Mesendoderm (in vitro differentiated cells): ENCODE measurements at regions not wholly inside any gene's neighbourhood (a gene's known extent, or its start where the extent isn't known, plus 50 kb on each side); places are given as distances from the start of the nearest gene placed in this dataset.

Experiments used
- DNase-seq: peaks from one replicate; pipeline ENCODE4 v3.0.0; 2013
- H2AK5ac ChIP-seq: 2 replicates; pipeline ENCODE4 v1.6.1; 2013; ENCODE audit warnings: low read length, inconsistent platforms
- H2BK120ac ChIP-seq: 2 replicates; pipeline ENCODE4 v1.6.1; 2013; ENCODE audit warnings: low read depth, mild to moderate bottlenecking, low read length, moderate library complexity, mixed read lengths
- H2BK15ac ChIP-seq: replicated peaks from 2 replicates; pipeline ENCODE4 v1.6.1; 2013; ENCODE audit warnings: low read depth, mild to moderate bottlenecking, moderate library complexity
- H2BK5ac ChIP-seq: 2 replicates; pipeline ENCODE4 v1.6.1; 2013; ENCODE audit warnings: low read length, inconsistent platforms
- H3K18ac ChIP-seq: 2 replicates; pipeline ENCODE4 v1.6.1; 2013; ENCODE audit warnings: mild to moderate bottlenecking, low read length, mixed read lengths
- H3K23ac ChIP-seq: one replicate; pipeline ENCODE4 v1.6.1; 2013; ENCODE audit warnings: low read length
- H3K27ac ChIP-seq: 2 replicates; pipeline ENCODE4 v1.5.1; 2013; ENCODE audit warnings: low read depth, mild to moderate bottlenecking, inconsistent platforms, low read length, moderate library complexity
- H3K27me3 ChIP-seq: 2 replicates; pipeline ENCODE4 v1.6.1; 2013; ENCODE audit warnings: low read length, control low read depth, mild to moderate bottlenecking, inconsistent platforms; ENCODE audit not compliant: insufficient read depth, poor library complexity
- H3K36me3 ChIP-seq: 2 replicates; pipeline ENCODE4 v1.6.1; 2013; ENCODE audit warnings: low read length, inconsistent platforms; ENCODE audit not compliant: control insufficient read depth, insufficient read depth
- H3K4ac ChIP-seq: one replicate; pipeline ENCODE4 v1.6.1; 2013; ENCODE audit warnings: low read depth, mild to moderate bottlenecking, low read length, moderate library complexity
- H3K4me1 ChIP-seq: 2 replicates; pipeline ENCODE4 v1.6.1; 2013; ENCODE audit warnings: low read depth, low read length, inconsistent platforms; ENCODE audit not compliant: control insufficient read depth
- H3K4me2 ChIP-seq: 2 replicates; pipeline ENCODE4 v1.6.1; 2013; ENCODE audit warnings: low read length
- H3K4me3 ChIP-seq: 2 replicates; pipeline ENCODE4 v1.5.1; 2013; ENCODE audit warnings: mild to moderate bottlenecking, low read length
- H3K56ac ChIP-seq: one replicate; pipeline ENCODE4 v1.6.1; 2013; ENCODE audit warnings: low read length
- H3K79me1 ChIP-seq: 2 replicates; pipeline ENCODE4 v1.6.1; 2013; ENCODE audit warnings: low read length, inconsistent platforms
- H3K79me2 ChIP-seq: 2 replicates; pipeline ENCODE4 v1.6.1; 2013; ENCODE audit warnings: mild to moderate bottlenecking, low read length; ENCODE audit not compliant: control insufficient read depth, insufficient read depth
- H3K9ac ChIP-seq: 2 replicates; pipeline ENCODE4 v1.6.1; 2013; ENCODE audit warnings: low read length, inconsistent platforms
- H4K5ac ChIP-seq: one replicate; pipeline ENCODE4 v1.6.1; 2013; ENCODE audit warnings: low read length
- H4K8ac ChIP-seq: one replicate; pipeline ENCODE4 v1.6.1; 2013; ENCODE audit warnings: low read depth, mild to moderate bottlenecking, control low read depth, low read length, moderate library complexity
- WGBS: extraction: QIAGEN DNeasy Blood & Tissue Kit; methylation state at CpG from one replicate; pipeline ENCODE4 v1.1.7; 2013; ENCODE audit warnings: low lambda C conversion rate, missing lambda C conversion rate; ENCODE audit not compliant: insufficient coverage; ENCODE audit errors: extremely low coverage; 5-methylcytosine and 5-hydroxymethylcytosine counted together

GRCh38 chr3:79986338-79986737 is 218.5 kb upstream of the ROBO1 start:
- Histone ChIP-seq H3K4me1 (no peaks in the 10 kb centered on the region), H3K4ac (no peak overlapping the region), H4K5ac (no peak overlapping the region), H3K27me3 (no peaks in the 10 kb centered on the region), H3K9ac (no peak overlapping the region), H3K18ac (no peak overlapping the region), H3K79me2 (no peaks in the 10 kb centered on the region), H3K36me3 (no peaks in the 10 kb centered on the region), H3K56ac (no peak overlapping the region), H4K8ac (no peak overlapping the region), H3K79me1 (no peaks in the 10 kb centered on the region), H2BK15ac (no peak overlapping the region), H2BK120ac (no peak overlapping the region), H3K27ac (no peak overlapping the region), H2AK5ac (no peak overlapping the region), H2BK5ac (no peak overlapping the region), H3K4me3 (no peak overlapping the region), H3K23ac (no peak overlapping the region), H3K4me2 (no peak overlapping the region)
- no CpG with 5 or more reads among the region's 3 CpGs for WGBS
- no peak for DNase-seq

DNA sequence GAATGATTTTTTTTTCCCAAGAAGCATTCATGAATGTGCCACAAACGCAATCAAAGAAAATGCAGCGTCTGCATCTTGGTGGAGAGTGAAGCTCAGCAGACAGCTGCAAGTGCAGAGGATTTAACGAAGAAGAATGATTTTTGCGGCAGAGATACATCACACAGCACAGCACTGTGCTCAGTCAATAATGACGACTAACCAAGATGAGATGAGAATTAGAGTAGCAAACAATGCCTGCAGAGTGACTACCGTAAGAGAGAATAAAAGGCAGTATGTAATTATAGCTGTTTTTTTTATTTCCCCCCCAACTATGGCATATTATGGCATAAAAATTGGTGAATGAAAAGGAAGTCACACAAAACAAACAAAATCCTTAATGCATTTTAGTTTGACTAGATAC is 218.0 kb upstream of the ROBO1 start:
- H3K27me3 ChIP-seq = no peaks in the 10 kb centered on the region
- H3K56ac ChIP-seq = no peak overlapping the region
- no peaks in the 10 kb centered on the region for H3K36me3 ChIP-seq
- H3K18ac ChIP-seq = no peak overlapping the region
- H2BK120ac ChIP-seq = no peak overlapping the region
- no peak overlapping the region for H2BK5ac ChIP-seq
- no peak overlapping the region for H3K4me3 ChIP-seq
- H3K4me1 ChIP-seq = no peaks in the 10 kb centered on the region
- no peak for DNase-seq
- H3K79me2 ChIP-seq = no peaks in the 10 kb centered on the region
- no peak overlapping the region for H3K4me2 ChIP-seq
- no peak overlapping the region for H2AK5ac ChIP-seq
- no peak overlapping the region for H3K27ac ChIP-seq
- no peaks in the 10 kb centered on the region for H3K79me1 ChIP-seq
- H3K4ac ChIP-seq = no peak overlapping the region
- no peak overlapping the region for H4K5ac ChIP-seq
- no peak overlapping the region for H2BK15ac ChIP-seq
- no peak overlapping the region for H4K8ac ChIP-seq
- H3K23ac ChIP-seq = no peak overlapping the region
- H3K9ac ChIP-seq = no peak overlapping the region
- WGBS = no CpG with 5 or more reads among the region's 6 CpGs

DNA sequence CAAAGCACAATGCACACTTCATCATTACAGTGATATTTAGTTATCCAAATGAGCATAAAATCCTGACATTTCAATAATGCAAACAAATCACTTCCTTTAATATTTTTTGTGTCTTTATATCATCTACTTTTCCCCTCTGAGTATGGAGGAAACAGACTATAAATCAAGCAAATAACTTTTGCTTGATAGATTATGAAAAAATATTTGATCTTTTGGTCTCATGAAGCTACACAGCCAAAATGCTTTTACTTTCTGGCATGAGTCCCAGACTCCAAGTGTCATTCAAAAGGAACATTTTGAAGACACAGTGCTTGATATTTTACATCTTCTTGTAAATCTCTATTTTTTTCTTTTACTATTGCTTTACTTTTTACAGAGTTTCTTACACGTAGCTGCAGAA is 215.3 kb upstream of the ROBO1 start:
- Histone ChIP-seq H3K27ac (no peak overlapping the region), H3K4me1 (no peaks in the 10 kb centered on the region), H2BK5ac (no peak overlapping the region), H4K5ac (no peak overlapping the region), H2BK120ac (no peak overlapping the region), H3K18ac (no peak overlapping the region), H3K79me1 (no peaks in the 10 kb centered on the region), H3K27me3 (no peaks in the 10 kb centered on the region), H3K23ac (no peak overlapping the region), H3K9ac (no peak overlapping the region), H3K4ac (no peak overlapping the region), H3K36me3 (no peaks in the 10 kb centered on the region), H3K79me2 (no peaks in the 10 kb centered on the region), H4K8ac (no peak overlapping the region), H2AK5ac (no peak overlapping the region), H2BK15ac (no peak overlapping the region), H3K4me3 (no peak overlapping the region), H3K4me2 (no peak overlapping the region), H3K56ac (no peak overlapping the region)
- no peak for DNase-seq
- no CpG with 5 or more reads among the region's 1 CpG for WGBS

DNA sequence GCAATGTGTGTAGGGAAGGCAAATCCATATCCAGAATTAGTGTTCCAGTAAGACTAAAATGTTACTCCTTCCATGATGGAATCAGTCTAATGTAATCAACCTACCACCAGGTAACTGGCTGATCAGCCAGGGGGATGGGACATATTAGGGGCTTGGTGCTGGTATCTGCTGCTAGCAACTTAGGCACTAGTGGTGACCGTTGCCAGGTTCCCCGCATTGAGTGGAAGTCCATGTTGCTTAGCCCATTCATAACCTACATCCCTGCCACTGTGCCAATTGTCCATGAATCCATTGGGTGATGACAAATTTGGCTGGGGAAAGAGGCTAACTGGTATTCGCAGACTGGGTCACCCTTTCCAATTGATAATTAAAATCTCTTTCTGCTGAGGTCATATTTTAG is 212.2 kb upstream of the ROBO1 start:
- no peak for DNase-seq
- H4K5ac ChIP-seq = no peak overlapping the region
- no peak overlapping the region for H3K4ac ChIP-seq
- no peaks in the 10 kb centered on the region for H3K79me1 ChIP-seq
- H3K18ac ChIP-seq = no peak overlapping the region
- no peaks in the 10 kb centered on the region for H3K4me1 ChIP-seq
- no peak overlapping the region for H3K4me3 ChIP-seq
- no peak overlapping the region for H2BK15ac ChIP-seq
- H3K9ac ChIP-seq = no peak overlapping the region
- no peak overlapping the region for H2AK5ac ChIP-seq
- H3K27ac ChIP-seq = no peak overlapping the region
- no peak overlapping the region for H3K23ac ChIP-seq
- no peaks in the 10 kb centered on the region for H3K79me2 ChIP-seq
- no peak overlapping the region for H2BK5ac ChIP-seq
- H3K36me3 ChIP-seq = no peaks in the 10 kb centered on the region
- no peaks in the 10 kb centered on the region for H3K27me3 ChIP-seq
- H2BK120ac ChIP-seq = no peak overlapping the region
- H4K8ac ChIP-seq = no peak overlapping the region
- no peak overlapping the region for H3K56ac ChIP-seq
- no peak overlapping the region for H3K4me2 ChIP-seq
- no CpG with 5 or more reads among the region's 3 CpGs for WGBS

DNA sequence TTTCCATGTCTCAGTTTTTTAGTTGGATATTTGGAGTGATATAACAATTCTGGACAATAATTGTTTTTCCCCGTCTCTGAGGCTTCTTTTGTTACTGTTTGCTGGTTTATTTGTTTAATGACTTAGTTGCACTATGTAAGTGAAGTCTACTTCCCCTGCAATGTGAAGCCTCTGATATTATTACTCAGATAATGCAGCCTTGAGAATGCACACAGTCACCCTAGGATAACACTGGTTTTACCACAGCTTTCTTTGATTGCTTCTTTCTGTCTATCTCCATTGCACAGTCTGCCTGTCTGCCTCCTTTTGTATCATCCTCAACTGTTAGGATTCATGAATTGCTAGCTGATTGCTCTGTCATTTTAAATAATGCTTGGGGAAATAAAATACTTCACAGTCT is 208.7 kb upstream of the ROBO1 start:
- H4K8ac ChIP-seq = no peak overlapping the region

GRCh38 chr3:79973917-79974595 is 206.3 kb upstream of the ROBO1 start:
- H2BK15ac ChIP-seq = no peak overlapping the region
- no peaks in the 10 kb centered on the region for H3K79me1 ChIP-seq
- no peak overlapping the region for H2BK5ac ChIP-seq
- no peaks in the 10 kb centered on the region for H3K79me2 ChIP-seq
- no peak overlapping the region for H2BK120ac ChIP-seq
- H4K5ac ChIP-seq = no peak overlapping the region
- no peaks in the 10 kb centered on the region for H3K36me3 ChIP-seq
- H2AK5ac ChIP-seq = no peak overlapping the region
- DNase-seq = no peak
- no peak overlapping the region for H4K8ac ChIP-seq
- no peak overlapping the region for H3K27ac ChIP-seq
- H3K18ac ChIP-seq = no peak overlapping the region
- no peak overlapping the region for H3K9ac ChIP-seq
- H3K4me3 ChIP-seq = no peak overlapping the region
- no peaks in the 10 kb centered on the region for H3K4me1 ChIP-seq
- no peak overlapping the region for H3K23ac ChIP-seq
- WGBS = no CpG with 5 or more reads among the region's 5 CpGs
- no peak overlapping the region for H3K4ac ChIP-seq
- H3K56ac ChIP-seq = no peak overlapping the region
- no peaks in the 10 kb centered on the region for H3K27me3 ChIP-seq
- H3K4me2 ChIP-seq = no peak overlapping the region

More for the DNA sequence above, 208.7 kb upstream of the ROBO1 start:
- Histone ChIP-seq H3K4ac (no peak overlapping the region), H4K5ac (no peak overlapping the region), H2AK5ac (no peak overlapping the region), H3K56ac (no peak overlapping the region), H3K27ac (no peak overlapping the region), H3K4me2 (no peak overlapping the region), H3K4me3 (no peak overlapping the region), H3K23ac (no peak overlapping the region), H3K27me3 (no peaks in the 10 kb centered on the region), H2BK5ac (no peak overlapping the region), H3K36me3 (no peaks in the 10 kb centered on the region), H3K9ac (no peak overlapping the region), H3K79me1 (no peaks in the 10 kb centered on the region), H2BK120ac (no peak overlapping the region), H2BK15ac (no peak overlapping the region), H3K79me2 (no peaks in the 10 kb centered on the region), H3K18ac (no peak overlapping the region), H3K4me1 (no peaks in the 10 kb centered on the region)
- WGBS = no CpG with 5 or more reads among the region's 1 CpG
- no peak for DNase-seq
